Uterus (tissue), 3 donors: ENCODE measurements at regions not wholly inside any gene's neighbourhood (a gene's known extent, or its start where the extent isn't known, plus 50 kb on each side); places are given as distances from the start of the nearest gene placed in this dataset.

Source experiments
- DNase-seq, 2 donors: peaks; one replicate each; pipeline ENCODE4 v3.0.0-alpha.2; 2019 to 2020
- H3K27ac ChIP-seq, 2 donors: fragments of 200-600 bp; sonication (generic); 1 replicate in 1 of 2; 2 replicates in 1 of 2; pipeline ENCODE4 v1.5.1; 2016 to 2018
- H3K27me3 ChIP-seq, 2 donors: fragments of 200-600 bp; sonication (generic); one replicate each; pipeline ENCODE4 v1.5.1; 2018 to 2019; ENCODE audit warnings: control low read depth in 1 of 2
- H3K36me3 ChIP-seq, 2 donors: fragments of 200-600 bp; sonication (generic); one replicate each; pipeline ENCODE4 v1.5.1; 2019; ENCODE audit warnings: control low read depth in 1 of 2
- H3K4me1 ChIP-seq, 2 donors: fragments of 200-600 bp; sonication (generic); one replicate each; pipeline ENCODE4 v1.5.1; 2018 to 2019; ENCODE audit warnings: control low read depth in 1 of 2
- H3K4me3 ChIP-seq, 2 donors: fragments of 200-600 bp; sonication (generic); 1 replicate in 1 of 2; 2 replicates in 1 of 2; pipeline ENCODE4 v1.5.1; 2018 to 2019; ENCODE audit warnings: mild to moderate bottlenecking in 1 of 2
- H3K9me3 ChIP-seq, 2 donors: fragments of 200-600 bp; sonication (generic); one replicate each; pipeline ENCODE4 v1.5.1; 2019; ENCODE audit warnings: control low read depth in 1 of 2
- CTCF ChIP-seq, 4 experiments: fragments of 200-600 bp in 2 of 4; fragments of 450-650 bp in 2 of 4; sonication (generic) in 2 of 4; IDR thresholded peaks; one replicate each; pipeline ENCODE4 v1.5.1; 2016 to 2019; ENCODE audit warnings: antibody characterized with exemption in 4 of 4, mild to moderate bottlenecking in 2 of 4, moderate library complexity in 1 of 4
- POLR2A ChIP-seq, 2 donors: fragments of 450-650 bp; IDR thresholded peaks; one replicate each; pipeline ENCODE4 v1.6.1; 2016; ENCODE audit warnings: antibody characterized with exemption in 2 of 2, mild to moderate bottlenecking in 1 of 2, moderate library complexity in 1 of 2
- intact Hi-C: fragments of 100-400 bp; cut with DNase I; formaldehyde crosslinking; loops from one replicate; pipeline ENCODE4 v1.15.1; 2023; ENCODE audit warnings: low total_unique reads
- donor health status: DM: yes; HTN: yes; CAD: no.

GRCh38 chr21:35154788-35155187 is 105.7 kb upstream of the RUNX1 start:
- Histone ChIP-seq H3K9me3 (no peaks in the 10 kb centered on the region), H3K4me1 (no peaks in the 10 kb centered on the region), H3K27me3 (no peaks in the 10 kb centered on the region), H3K36me3 (no peaks in the 10 kb centered on the region), H3K4me3 (no peak overlapping the region), H3K27ac (no peak overlapping the region)
- intact Hi-C loops = no loop called here
- DNase-seq = no peak
- TF ChIP-seq CTCF (IDR thresholded peaks at IDR 0.05) (no peak), POLR2A (IDR thresholded peaks at IDR 0.05) (no peak)

GRCh38 chr21:35153671-35154070 is 104.6 kb upstream of the RUNX1 start:
- TF ChIP-seq CTCF (IDR thresholded peaks at IDR 0.05) (no peak), POLR2A (IDR thresholded peaks at IDR 0.05) (no peak)
- intact Hi-C loops = no loop called here
- DNase-seq = no peak

GRCh38 chr21:35150562-35151226 is 101.6 kb upstream of the RUNX1 start:
- H3K4me3 ChIP-seq = no peak overlapping the region
- H3K9me3 ChIP-seq = no peaks in the 10 kb centered on the region
- H3K27ac ChIP-seq = no peak overlapping the region
- TF ChIP-seq CTCF (IDR thresholded peaks at IDR 0.05) = no peak
- TF ChIP-seq POLR2A (IDR thresholded peaks at IDR 0.05) = no peak
- no peaks in the 10 kb centered on the region for H3K4me1 ChIP-seq
- H3K27me3 ChIP-seq = no peaks in the 10 kb centered on the region
- no peaks in the 10 kb centered on the region for H3K36me3 ChIP-seq
- intact Hi-C loops = no loop called here
- no peak for DNase-seq

More at GRCh38 chr21:35153671-35154070, 104.6 kb upstream of the RUNX1 start:
- H3K4me3 ChIP-seq = no peak overlapping the region
- H3K27me3 ChIP-seq = no peaks in the 10 kb centered on the region
- H3K36me3 ChIP-seq = no peaks in the 10 kb centered on the region
- H3K9me3 ChIP-seq = no peaks in the 10 kb centered on the region
- no peaks in the 10 kb centered on the region for H3K4me1 ChIP-seq
- H3K27ac ChIP-seq = no peak overlapping the region

- H3K4me1 ChIP-seq = no peaks in the 10 kb centered on the region
- no peaks in the 10 kb centered on the region for H3K36me3 ChIP-seq
- no peak for TF ChIP-seq POLR2A (IDR thresholded peaks at IDR 0.05)
- TF ChIP-seq CTCF (IDR thresholded peaks at IDR 0.05) = no peak
- H3K27me3 ChIP-seq = no peaks in the 10 kb centered on the region
- DNase-seq = no peak
- H3K9me3 ChIP-seq = no peaks in the 10 kb centered on the region
- H3K4me3 ChIP-seq = no peak overlapping the region
- intact Hi-C loops = no loop called here
- H3K27ac ChIP-seq = no peak overlapping the region
Measured at GRCh38 chr21:35149698-35150097, 100.6 kb upstream of the RUNX1 start.

- intact Hi-C loops = no loop called here
- TF ChIP-seq POLR2A (IDR thresholded peaks at IDR 0.05) (no peak), CTCF (IDR thresholded peaks at IDR 0.05) (no peak)
- Histone ChIP-seq H3K9me3 (no peaks in the 10 kb centered on the region), H3K27me3 (peaks cover 0 to 6% of the 10 kb centered on the region in 2 donors), H3K4me3 (no peak overlapping the region), H3K36me3 (no peaks in the 10 kb centered on the region), H3K27ac (no peak overlapping the region), H3K4me1 (no peaks in the 10 kb centered on the region)
- no peak for DNase-seq
Measured at GRCh38 chr21:35147439-35147838, 98.3 kb upstream of the RUNX1 start.
